ENCODE measurements at regions not wholly inside any gene's neighbourhood (a gene's known extent, or its start where the extent isn't known, plus 50 kb on each side); places are given as distances from the start of the nearest gene placed in this dataset.

DNA sequence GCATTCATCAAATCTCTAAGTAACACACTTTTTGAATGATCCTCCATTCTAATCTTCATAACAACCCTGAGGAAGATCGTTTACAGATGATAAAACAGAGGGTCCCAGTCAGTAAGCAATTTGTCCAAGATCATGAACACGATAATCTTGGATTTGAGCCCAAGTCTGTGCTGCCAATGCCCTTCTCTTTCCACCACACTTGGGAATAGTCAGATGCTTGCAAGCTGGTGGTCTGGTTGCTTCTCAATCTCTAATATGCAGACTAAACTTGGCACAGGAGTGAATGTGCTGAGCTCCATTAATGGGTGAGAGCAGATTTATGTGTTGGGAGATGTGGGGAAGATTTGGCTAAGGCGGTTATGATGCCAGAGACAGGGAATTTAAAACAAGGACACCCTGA is 430.6 kb upstream of the DAB1 start:
- Mint-ChIP-seq H3K4me3 (no peak overlapping the region), H3K4me1 (no peaks in the 10 kb centered on the region), H3K9me3 (peaks cover 5% of the 10 kb centered on the region), H3K27me3 (peaks cover 22% of the 10 kb centered on the region), H3K27ac (no peak overlapping the region), H3K36me3 (ENCODE audit: low read depth) (no peaks in the 10 kb centered on the region)
- ATAC-seq (replicated peaks), result no peak

DNA sequence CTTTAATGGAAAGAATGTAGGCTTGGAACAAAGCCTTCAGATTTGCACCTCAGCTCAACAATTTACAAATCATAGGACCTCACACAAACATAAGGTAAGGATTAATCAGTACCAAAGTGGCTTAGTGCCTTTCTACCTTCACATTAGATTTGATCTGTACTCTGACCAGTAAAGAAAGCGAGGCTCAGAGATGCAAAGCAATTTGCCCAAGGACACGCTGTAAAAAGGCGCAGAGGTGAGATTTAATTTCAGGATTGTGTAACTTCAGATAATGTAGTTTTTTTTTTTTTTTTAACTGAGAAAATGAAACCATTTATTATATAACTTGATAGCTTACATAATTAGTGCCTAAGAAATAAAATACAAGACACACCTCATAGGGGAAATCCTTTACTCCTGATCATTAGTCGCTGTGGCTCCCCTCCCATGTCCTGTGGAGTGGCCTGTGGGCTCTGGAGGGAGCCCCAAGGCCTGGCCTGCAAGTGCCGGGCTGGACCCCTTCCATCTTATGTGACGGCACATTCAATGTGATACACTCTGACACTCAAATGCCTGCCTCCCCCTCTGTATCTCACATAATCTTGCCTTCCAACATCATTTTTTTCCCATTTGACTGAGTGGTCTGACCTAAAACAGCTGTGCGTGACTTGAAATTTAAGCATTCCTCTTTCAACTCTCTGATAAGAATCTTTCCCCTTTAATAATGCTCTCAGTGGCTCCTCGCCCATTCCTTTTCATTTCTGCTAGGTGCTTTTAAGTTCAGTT is 426.5 kb upstream of the DAB1 start:
- no peaks in the 10 kb centered on the region for H3K36me3 Mint-ChIP-seq (ENCODE audit: low read depth)
- H3K27me3 Mint-ChIP-seq, result peaks cover 18% of the 10 kb centered on the region
- ATAC-seq (replicated peaks), result no peak
- H3K27ac Mint-ChIP-seq, result no peak overlapping the region
- H3K4me1 Mint-ChIP-seq, result no peaks in the 10 kb centered on the region
- no peak overlapping the region for H3K4me3 Mint-ChIP-seq
- H3K9me3 Mint-ChIP-seq, result peaks cover 5% of the 10 kb centered on the region

DNA sequence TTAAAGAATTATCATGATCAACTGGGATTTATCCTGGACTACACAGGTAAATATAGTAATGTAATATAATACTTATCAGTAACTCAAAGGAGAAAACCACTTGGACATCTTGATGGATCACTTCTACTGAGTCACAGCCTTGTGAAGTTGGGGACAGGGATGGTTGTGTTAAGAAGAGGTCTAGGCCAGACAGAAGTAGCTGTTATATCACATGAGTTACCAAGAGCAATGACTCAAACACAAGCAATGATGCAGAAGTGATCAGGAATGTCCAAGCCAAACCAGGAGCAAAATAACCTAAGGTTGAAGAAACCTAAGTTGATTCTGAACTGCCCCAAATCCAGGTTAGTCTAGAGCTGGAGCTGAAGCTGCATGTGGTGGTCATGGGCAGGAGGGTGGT is 424.5 kb upstream of the DAB1 start:
- no peak overlapping the region for H3K27ac Mint-ChIP-seq
- H3K27me3 Mint-ChIP-seq, result peaks cover 13% of the 10 kb centered on the region

DNA sequence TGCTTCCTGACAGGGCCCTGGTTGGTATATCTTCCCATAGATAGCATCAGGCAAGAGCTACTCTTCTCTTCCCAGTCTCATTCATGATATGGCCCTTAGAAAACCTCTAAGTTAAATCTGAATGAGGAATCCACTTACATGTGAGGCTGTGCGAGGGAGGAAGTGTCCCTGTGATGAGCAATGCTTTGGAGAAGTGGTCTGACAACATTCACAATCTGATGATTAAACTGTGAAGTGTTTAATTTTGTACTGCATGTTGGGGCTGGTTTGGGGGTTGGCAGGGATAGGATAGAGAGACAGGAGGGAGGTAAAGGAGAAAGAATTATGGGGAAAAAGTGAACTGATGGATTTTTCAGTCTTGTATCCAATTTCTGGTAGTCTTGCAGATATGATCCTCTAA is 421.2 kb upstream of the DAB1 start:
- Mint-ChIP-seq H3K27ac (no peak overlapping the region), H3K4me3 (no peak overlapping the region), H3K36me3 (ENCODE audit: low read depth) (no peaks in the 10 kb centered on the region), H3K9me3 (peaks cover 3% of the 10 kb centered on the region), H3K27me3 (no peaks in the 10 kb centered on the region), H3K4me1 (no peaks in the 10 kb centered on the region)
- no peak for ATAC-seq (replicated peaks)

More for the DNA sequence above, 424.5 kb upstream of the DAB1 start:
- no peak for ATAC-seq (replicated peaks)
- Mint-ChIP-seq H3K4me1 (no peaks in the 10 kb centered on the region), H3K4me3 (no peak overlapping the region), H3K36me3 (ENCODE audit: low read depth) (no peaks in the 10 kb centered on the region), H3K9me3 (peaks cover 5% of the 10 kb centered on the region)

DNA sequence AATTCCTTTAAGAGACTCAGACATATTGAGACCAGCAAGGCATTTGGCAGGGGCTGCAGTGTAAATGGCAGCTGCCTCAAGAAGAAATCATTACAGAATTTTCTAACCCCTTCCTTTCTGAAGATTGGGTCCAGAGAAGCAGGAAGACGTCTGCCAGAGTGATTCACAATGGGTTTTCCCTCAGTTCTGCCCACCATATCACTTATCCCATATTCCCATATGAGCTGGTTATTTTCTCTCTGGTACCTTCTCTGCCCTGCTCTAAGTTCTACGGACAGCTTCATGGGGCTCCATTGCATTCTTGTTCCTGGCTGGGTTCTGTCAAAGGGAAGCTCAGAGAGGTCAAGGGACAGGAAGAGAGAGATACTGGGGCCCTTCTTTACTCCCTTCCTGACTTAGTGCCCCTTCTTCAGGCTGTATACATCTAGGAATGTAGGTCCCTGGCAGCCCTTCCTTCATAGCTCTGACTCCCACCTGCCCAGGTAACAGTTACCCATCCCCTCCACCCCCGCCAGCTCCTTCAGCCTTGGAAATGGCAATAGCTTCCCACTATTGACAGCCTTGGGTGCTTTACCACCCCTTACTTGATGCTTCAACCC is 420.6 kb upstream of the DAB1 start:
- H3K27me3 Mint-ChIP-seq, result no peaks in the 10 kb centered on the region
- H3K4me1 Mint-ChIP-seq, result no peaks in the 10 kb centered on the region
- H3K27ac Mint-ChIP-seq, result no peak overlapping the region
- no peak for ATAC-seq (replicated peaks)
- H3K9me3 Mint-ChIP-seq, result peaks cover 5% of the 10 kb centered on the region
- H3K4me3 Mint-ChIP-seq, result no peak overlapping the region
- no peaks in the 10 kb centered on the region for H3K36me3 Mint-ChIP-seq (ENCODE audit: low read depth)

DNA sequence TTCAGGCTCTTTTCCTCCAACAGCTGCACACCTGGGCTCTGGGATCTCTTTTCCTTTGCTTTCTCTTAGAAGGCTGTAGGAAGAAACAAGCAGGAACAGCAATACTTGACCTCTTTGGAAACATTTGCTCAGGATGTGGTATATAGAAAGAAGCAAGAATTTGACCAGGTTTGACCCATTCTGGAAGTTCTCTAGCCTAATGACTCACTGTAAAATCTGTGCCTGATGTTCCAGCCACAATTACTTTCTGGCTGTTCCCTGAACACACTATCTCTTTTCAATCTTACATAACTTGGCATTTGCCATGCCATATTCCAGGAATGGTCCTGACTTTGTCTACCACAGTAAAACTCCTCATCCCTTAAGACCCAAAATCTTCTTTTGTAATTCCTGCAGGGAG is 419.9 kb upstream of the DAB1 start:
- Mint-ChIP-seq H3K27ac (no peak overlapping the region), H3K36me3 (ENCODE audit: low read depth) (no peaks in the 10 kb centered on the region), H3K4me3 (no peak overlapping the region), H3K9me3 (peaks cover 5% of the 10 kb centered on the region), H3K4me1 (no peaks in the 10 kb centered on the region), H3K27me3 (no peaks in the 10 kb centered on the region)
- ATAC-seq (replicated peaks), result no peak

DNA sequence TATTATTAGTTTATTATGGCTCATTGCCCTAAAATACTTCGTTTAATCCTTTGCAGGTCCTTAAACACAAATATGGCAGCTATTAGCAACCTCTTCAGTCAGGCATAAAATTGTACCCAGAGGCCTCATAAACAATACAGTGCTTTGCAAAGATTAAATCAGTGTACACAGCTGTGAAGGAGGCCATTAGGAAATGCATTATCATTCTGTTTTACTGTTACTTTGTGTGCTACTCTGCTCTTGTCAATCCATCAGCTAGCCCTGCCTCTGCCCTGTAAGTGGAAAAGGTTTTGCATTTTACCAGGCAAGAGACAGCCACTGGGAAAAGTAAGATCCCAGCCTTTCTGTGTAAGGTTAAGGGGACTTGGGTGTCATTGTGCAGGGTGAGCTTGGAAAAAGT is 415.7 kb upstream of the DAB1 start:
- Mint-ChIP-seq H3K27ac (no peak overlapping the region), H3K4me1 (no peaks in the 10 kb centered on the region), H3K27me3 (peaks cover 13% of the 10 kb centered on the region), H3K36me3 (ENCODE audit: low read depth) (no peaks in the 10 kb centered on the region), H3K4me3 (no peak overlapping the region), H3K9me3 (peaks cover 5% of the 10 kb centered on the region)
- no peak for ATAC-seq (replicated peaks)

DNA sequence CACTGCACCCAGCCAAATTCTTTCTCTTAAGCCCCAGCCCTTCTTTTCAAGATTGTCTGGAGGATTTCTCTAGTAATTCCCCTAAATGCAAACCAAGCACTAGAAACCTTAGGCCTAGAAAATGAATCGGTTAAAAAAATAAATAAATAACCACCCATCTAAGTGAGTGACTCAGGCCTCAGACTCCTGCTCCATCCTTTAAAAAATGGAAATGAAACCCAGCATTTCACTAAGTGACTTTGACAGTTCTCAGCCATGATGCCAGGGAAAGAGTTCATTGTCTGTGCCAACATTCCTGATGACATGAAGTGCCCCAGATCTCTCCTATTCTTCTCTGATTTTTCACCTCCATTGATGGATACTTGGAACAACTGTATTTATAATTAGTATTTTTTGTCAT is 415.2 kb upstream of the DAB1 start:
- no peak overlapping the region for H3K27ac Mint-ChIP-seq
- H3K36me3 Mint-ChIP-seq (ENCODE audit: low read depth), result no peaks in the 10 kb centered on the region
- peaks cover 13% of the 10 kb centered on the region for H3K27me3 Mint-ChIP-seq
- H3K4me3 Mint-ChIP-seq, result no peak overlapping the region
- peaks cover 5% of the 10 kb centered on the region for H3K9me3 Mint-ChIP-seq
- ATAC-seq (replicated peaks), result no peak
- no peaks in the 10 kb centered on the region for H3K4me1 Mint-ChIP-seq

DNA sequence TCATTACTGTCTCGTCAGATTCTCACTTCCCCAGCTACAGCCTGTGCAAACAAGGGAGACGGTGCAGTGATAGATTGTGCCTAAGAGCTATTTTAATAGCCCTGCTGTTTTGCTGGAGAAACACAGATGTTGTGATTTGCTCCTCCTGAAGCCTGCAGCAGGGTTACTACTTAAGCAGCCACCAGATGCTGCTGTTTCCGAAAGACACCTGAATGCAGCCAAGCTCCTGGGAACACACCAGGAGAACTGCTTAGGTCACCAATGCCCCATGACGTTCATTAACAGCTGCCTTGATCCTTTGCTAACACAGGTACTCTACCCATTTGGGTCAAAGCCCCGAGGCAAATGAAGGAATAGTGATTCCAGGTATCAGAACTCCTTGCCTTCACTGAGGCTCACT is 411.8 kb upstream of the DAB1 start:
- Mint-ChIP-seq H3K27me3 (peaks cover 13% of the 10 kb centered on the region), H3K4me1 (no peaks in the 10 kb centered on the region), H3K4me3 (no peak overlapping the region), H3K27ac (no peak overlapping the region), H3K9me3 (peaks cover 5% of the 10 kb centered on the region), H3K36me3 (ENCODE audit: low read depth) (no peaks in the 10 kb centered on the region)
- ATAC-seq (replicated peaks), result no peak

DNA sequence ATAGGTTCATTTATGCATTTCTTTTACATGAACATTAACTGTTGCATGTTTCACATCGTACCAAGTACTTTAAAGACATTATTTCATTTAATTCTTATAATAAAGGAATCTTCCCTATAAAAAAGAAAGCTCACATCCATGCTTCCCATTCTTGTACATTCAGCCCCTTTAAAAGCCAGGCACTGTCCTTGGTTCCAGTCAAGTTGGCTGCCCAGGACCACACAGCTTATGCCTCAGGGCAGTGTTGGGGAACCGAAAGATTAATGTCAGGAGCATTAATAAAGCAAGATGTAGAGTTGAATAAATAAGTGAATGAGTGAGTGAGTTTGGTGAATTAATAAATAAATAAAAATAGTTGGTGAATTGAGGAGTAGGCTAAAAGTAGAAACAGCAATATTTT is 409.4 kb upstream of the DAB1 start:
- Mint-ChIP-seq H3K27me3 (peaks cover 13% of the 10 kb centered on the region), H3K9me3 (no peaks in the 10 kb centered on the region), H3K4me3 (no peak overlapping the region), H3K4me1 (no peaks in the 10 kb centered on the region), H3K27ac (no peak overlapping the region), H3K36me3 (ENCODE audit: low read depth) (no peaks in the 10 kb centered on the region)
- no peak for ATAC-seq (replicated peaks)

DNA sequence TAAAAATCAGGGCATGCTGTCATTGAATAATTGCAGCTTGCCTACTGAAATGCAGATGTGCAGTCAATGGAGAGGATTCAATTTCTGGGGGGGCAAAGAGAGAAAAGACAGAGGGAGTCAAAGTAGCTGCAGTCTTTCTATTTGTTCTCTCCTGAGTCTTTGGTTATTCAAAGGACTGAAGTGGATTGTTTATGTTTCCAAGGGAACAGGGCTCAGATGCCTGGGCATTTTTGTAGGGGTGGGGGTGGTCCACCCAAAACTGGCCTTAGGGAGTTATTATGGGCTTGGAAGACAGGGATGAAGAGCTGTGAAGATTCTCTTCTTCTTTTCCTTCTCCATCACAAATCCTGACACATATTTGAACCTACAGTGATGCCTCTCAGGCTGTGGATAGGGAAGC is 408.8 kb upstream of the DAB1 start:
- Mint-ChIP-seq H3K36me3 (ENCODE audit: low read depth) (no peaks in the 10 kb centered on the region), H3K27me3 (peaks cover 13% of the 10 kb centered on the region), H3K27ac (no peak overlapping the region), H3K9me3 (no peaks in the 10 kb centered on the region), H3K4me3 (no peak overlapping the region), H3K4me1 (no peaks in the 10 kb centered on the region)
- no peak for ATAC-seq (replicated peaks)

DNA sequence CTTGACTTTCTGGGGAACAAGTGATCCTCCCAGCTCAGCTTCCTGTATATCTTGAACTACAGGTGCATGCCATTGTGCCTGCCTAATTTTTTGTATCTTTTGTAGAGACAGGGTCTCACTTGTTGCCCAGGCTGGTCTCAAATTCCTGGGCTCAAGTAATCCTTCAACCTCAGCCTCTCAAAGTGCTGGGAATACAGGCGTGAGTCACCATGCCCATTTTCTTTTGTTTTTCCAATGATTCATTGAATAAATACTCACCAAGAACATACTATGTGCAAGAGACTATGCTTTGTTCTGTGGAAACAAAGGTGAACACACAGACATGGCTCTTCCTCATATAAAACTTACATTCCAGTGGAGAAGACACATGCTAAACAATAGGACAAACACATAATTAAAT is 407.8 kb upstream of the DAB1 start:
- Mint-ChIP-seq H3K4me1 (no peaks in the 10 kb centered on the region), H3K27ac (no peak overlapping the region), H3K27me3 (peaks cover 4% of the 10 kb centered on the region), H3K9me3 (no peaks in the 10 kb centered on the region), H3K4me3 (no peak overlapping the region), H3K36me3 (ENCODE audit: low read depth) (no peaks in the 10 kb centered on the region)
- ATAC-seq (replicated peaks), result no peak

DNA sequence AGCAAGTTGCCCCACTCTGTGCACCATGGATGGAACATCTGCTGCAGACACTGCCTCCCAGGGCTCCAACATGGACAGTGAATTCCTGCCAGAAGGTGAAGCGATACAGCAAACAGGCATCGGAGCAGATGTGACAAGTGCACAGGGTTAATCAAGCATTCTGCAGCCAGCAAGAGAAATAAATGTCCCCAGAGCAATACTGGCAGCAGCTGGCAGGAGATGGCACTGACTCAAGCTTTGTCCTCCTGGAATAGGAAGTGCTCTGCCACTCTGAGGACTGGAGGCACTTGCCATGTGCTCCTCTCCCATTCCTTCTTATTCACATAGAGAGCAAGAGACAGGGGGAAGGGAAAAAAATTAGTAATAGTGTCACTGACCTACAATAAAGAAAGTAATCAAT is 402.7 kb upstream of the DAB1 start:
- Mint-ChIP-seq H3K27ac (no peak overlapping the region), H3K27me3 (no peaks in the 10 kb centered on the region), H3K4me1 (no peaks in the 10 kb centered on the region), H3K4me3 (no peak overlapping the region), H3K36me3 (ENCODE audit: low read depth) (no peaks in the 10 kb centered on the region), H3K9me3 (no peaks in the 10 kb centered on the region)
- no peak for ATAC-seq (replicated peaks)

DNA sequence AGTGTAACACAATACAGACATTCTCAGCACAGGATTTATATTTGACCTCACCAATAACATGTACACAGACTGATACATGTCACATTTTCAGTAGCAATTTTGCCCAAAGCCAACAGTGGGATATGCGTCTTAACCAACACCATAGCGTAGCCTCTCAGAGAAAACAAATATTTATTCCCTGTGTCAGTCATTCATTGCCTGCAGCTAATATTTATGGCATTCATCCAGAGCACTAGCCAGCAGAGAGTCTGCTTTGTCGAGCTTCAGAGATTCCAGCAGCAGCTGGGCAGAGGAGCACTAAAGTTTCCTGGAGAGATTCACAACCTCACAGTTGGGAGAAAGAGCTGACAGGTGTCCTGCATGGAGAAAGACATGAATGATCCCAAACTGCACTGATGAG is 400.7 kb upstream of the DAB1 start:
- Mint-ChIP-seq H3K27me3 (no peaks in the 10 kb centered on the region), H3K27ac (no peak overlapping the region), H3K36me3 (ENCODE audit: low read depth) (no peaks in the 10 kb centered on the region), H3K4me3 (no peak overlapping the region), H3K4me1 (no peaks in the 10 kb centered on the region), H3K9me3 (no peaks in the 10 kb centered on the region)
- ATAC-seq (replicated peaks), result no peak

DNA sequence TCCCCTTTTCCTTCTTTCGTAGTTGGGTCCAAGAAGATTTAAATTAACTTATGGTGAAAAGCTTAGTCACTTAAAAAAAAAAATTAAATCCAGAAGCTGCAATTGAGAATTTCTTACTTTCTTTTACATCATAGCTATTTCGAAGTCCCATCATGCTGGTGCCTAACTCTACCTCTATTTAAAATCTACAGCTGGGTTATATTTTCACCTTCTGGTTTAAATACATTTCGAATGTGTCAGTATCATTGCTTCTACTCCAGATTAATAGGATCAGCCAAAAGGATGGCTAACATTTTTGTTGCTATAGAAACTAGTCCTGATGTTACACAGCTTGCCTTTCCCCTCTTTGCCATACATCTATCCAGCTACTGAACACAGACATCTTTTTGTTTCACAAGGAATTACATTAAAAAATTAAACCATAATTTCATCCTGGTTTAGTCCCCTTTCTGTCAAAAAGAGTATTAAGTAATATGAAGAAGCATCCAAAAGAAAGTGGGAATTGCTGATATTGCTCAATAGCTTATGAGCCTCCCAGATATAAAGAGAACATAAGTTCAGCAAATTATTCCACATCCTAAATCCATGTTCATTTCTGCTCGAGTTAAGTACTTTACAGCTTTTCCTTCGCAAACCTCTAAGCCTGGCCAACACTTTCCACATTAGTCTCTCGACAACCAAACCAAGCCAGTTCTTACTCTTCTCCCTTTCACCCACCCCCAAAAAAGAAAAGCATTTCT is 396.7 kb upstream of the DAB1 start:
- ATAC-seq (replicated peaks), result no peak
- H3K4me1 Mint-ChIP-seq, result no peaks in the 10 kb centered on the region
- no peaks in the 10 kb centered on the region for H3K9me3 Mint-ChIP-seq
- H3K27me3 Mint-ChIP-seq, result peaks cover 9% of the 10 kb centered on the region
- no peaks in the 10 kb centered on the region for H3K36me3 Mint-ChIP-seq (ENCODE audit: low read depth)
- H3K4me3 Mint-ChIP-seq, result no peak overlapping the region
- H3K27ac Mint-ChIP-seq, result no peak overlapping the region
